Sigmoid colon (tissue), 3 donors: ENCODE measurements at regions not wholly inside any gene's neighbourhood (a gene's known extent, or its start where the extent isn't known, plus 50 kb on each side); places are given as distances from the start of the nearest gene placed in this dataset.

ENCODE experiments used
- POLR2A ChIP-seq, 2 donors: fragments of 450-650 bp; IDR thresholded peaks; one replicate each; pipeline ENCODE4 v1.6.1; 2016; ENCODE audit warnings: antibody characterized with exemption in 2 of 2, mild to moderate bottlenecking in 2 of 2, moderate library complexity in 2 of 2
- TF ChIP-seq, protein P1 (sequence below), 4 experiments: fragments of 450-650 bp in 3 of 4; fragments of 200-600 bp in 1 of 4; IDR thresholded peaks; one replicate each; pipeline ENCODE4 v1.5.1; 2016 to 2019; ENCODE audit warnings: antibody characterized with exemption in 4 of 4, mild to moderate bottlenecking in 3 of 4, moderate library complexity in 2 of 4

DNA sequence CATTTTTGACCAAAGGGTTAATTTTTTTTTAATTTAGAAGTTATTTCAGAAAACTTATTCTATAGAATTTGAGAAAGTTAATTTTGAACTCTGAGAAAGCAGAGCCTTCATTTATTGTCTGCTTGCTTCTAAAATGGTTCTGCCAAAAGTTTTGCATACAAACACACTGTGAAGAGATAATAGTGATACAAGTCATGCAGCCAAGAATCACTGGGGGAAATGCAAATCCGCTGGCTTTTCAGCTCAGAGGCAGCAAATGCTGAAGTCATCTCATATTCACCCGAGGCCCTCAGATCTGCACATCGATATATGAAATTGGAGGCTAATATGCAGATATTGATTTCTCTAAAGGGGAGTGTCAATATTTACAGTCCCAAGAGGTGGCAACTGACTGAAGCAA lies 186.2 kb downstream of the KIT start:
- TF ChIP-seq, protein P1, sequence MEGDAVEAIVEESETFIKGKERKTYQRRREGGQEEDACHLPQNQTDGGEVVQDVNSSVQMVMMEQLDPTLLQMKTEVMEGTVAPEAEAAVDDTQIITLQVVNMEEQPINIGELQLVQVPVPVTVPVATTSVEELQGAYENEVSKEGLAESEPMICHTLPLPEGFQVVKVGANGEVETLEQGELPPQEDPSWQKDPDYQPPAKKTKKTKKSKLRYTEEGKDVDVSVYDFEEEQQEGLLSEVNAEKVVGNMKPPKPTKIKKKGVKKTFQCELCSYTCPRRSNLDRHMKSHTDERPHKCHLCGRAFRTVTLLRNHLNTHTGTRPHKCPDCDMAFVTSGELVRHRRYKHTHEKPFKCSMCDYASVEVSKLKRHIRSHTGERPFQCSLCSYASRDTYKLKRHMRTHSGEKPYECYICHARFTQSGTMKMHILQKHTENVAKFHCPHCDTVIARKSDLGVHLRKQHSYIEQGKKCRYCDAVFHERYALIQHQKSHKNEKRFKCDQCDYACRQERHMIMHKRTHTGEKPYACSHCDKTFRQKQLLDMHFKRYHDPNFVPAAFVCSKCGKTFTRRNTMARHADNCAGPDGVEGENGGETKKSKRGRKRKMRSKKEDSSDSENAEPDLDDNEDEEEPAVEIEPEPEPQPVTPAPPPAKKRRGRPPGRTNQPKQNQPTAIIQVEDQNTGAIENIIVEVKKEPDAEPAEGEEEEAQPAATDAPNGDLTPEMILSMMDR (IDR thresholded peaks at IDR 0.05) = no peak
- TF ChIP-seq POLR2A (IDR thresholded peaks at IDR 0.05) = no peak
